OCI-LY3 (cell line): ENCODE measurements at regions not wholly inside any gene's neighbourhood (a gene's known extent, or its start where the extent isn't known, plus 50 kb on each side); places are given as distances from the start of the nearest gene placed in this dataset.

Experiments used
- EZH2phosphoT487 ChIP-seq: fragments of 200-600 bp; shearing (Covaris generic); IDR thresholded peaks from 2 replicates; pipeline ENCODE4 v1.6.1; 2018; ENCODE audit warnings: antibody characterized with exemption, mixed run types, low read depth
- TF ChIP-seq, protein P1 (sequence below): fragments of 200-600, 300-600 bp; sonication (generic); IDR thresholded peaks from 2 replicates; pipeline ENCODE4 v1.5.1; 2014; ENCODE audit warnings: antibody characterized with exemption, low read length, low read depth

DNA sequence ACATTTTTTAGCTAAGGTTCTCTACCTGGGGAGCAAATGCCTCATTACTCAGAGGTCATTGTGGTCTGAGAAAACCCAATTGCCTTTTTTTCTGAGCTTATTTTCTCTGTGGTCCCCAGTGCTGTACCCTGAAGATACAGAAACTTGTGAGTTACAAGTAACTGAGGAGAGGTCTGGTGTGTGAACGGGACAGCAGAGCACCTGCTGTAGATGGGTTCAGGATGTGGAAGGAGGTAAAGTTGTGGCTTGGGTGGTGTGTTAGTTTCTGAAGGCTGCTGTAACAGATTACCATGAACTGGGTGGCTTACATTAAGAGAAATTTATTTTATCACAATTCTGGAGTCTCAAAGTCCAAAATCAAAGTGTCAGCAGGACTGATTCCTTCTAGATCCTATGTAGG lies 449.1 kb upstream of the NRP1 start:
- TF ChIP-seq, protein P1, sequence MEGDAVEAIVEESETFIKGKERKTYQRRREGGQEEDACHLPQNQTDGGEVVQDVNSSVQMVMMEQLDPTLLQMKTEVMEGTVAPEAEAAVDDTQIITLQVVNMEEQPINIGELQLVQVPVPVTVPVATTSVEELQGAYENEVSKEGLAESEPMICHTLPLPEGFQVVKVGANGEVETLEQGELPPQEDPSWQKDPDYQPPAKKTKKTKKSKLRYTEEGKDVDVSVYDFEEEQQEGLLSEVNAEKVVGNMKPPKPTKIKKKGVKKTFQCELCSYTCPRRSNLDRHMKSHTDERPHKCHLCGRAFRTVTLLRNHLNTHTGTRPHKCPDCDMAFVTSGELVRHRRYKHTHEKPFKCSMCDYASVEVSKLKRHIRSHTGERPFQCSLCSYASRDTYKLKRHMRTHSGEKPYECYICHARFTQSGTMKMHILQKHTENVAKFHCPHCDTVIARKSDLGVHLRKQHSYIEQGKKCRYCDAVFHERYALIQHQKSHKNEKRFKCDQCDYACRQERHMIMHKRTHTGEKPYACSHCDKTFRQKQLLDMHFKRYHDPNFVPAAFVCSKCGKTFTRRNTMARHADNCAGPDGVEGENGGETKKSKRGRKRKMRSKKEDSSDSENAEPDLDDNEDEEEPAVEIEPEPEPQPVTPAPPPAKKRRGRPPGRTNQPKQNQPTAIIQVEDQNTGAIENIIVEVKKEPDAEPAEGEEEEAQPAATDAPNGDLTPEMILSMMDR = no peak
- TF ChIP-seq EZH2phosphoT487 = no peak
